ENCODE measurements at regions not wholly inside any gene's neighbourhood (a gene's known extent, or its start where the extent isn't known, plus 50 kb on each side); places are given as distances from the start of the nearest gene placed in this dataset.

GRCh38 chr1:234920136-234920842 is 208.3 kb downstream of the TOMM20 start:
- TF ChIP-seq POLR2A (IDR thresholded peaks at IDR 0.05; ENCODE audit: low read length) (no peak), GATA1 (IDR thresholded peaks at IDR 0.05; ENCODE audit: low read depth, low read length) (no peak)
